ENCODE measurements at regions not wholly inside any gene's neighbourhood (a gene's known extent, or its start where the extent isn't known, plus 50 kb on each side); places are given as distances from the start of the nearest gene placed in this dataset.

- Histone ChIP-seq H3K4me1 (ENCODE audit: control insufficient read depth, extremely low read depth, insufficient read depth, low read length) (no peaks in the 10 kb centered on the region), H3K9me3 (ENCODE audit: control insufficient read depth, low read depth, low read length) (no peaks in the 10 kb centered on the region), H3K27ac (ENCODE audit: control insufficient read depth, insufficient read depth, low read length) (no peak overlapping the region), H3K9me1 (ENCODE audit: control insufficient read depth, extremely low read depth, insufficient read depth, low read length) (no peaks in the 10 kb centered on the region), H3K4me2 (ENCODE audit: control insufficient read depth, extremely low read depth, insufficient read depth, low read depth, low read length) (no peak overlapping the region), H3K27me3 (ENCODE audit: control insufficient read depth, extremely low read depth, insufficient read depth, low read length) (no peaks in the 10 kb centered on the region), H3K36me3 (ENCODE audit: control insufficient read depth in 2 of 2, extremely low read depth in 1 of 2, insufficient read depth in 2 of 2, low read length in 2 of 2) (no peaks in the 10 kb centered on the region), H3K79me2 (ENCODE audit: control insufficient read depth, insufficient read depth, low read length) (no peaks in the 10 kb centered on the region), H4K20me1 (ENCODE audit: control insufficient read depth, extremely low read depth, insufficient read depth, low read length) (no peaks in the 10 kb centered on the region), H2AFZ (ENCODE audit: control insufficient read depth, low read length) (no peak overlapping the region), H3K9ac (ENCODE audit: control insufficient read depth, extremely low read depth, insufficient read depth, low read length) (no peak overlapping the region), H3K4me3 (ENCODE audit: control insufficient read depth in 2 of 3, extremely low read depth in 1 of 3, insufficient read depth in 2 of 3, low read depth in 1 of 3, low read length in 3 of 3) (no peak overlapping the region)
- no peak for FAIRE-seq
- TF ChIP-seq CTCF (optimal IDR thresholded peaks at IDR 0.05 in 1 of 3, IDR thresholded peaks at IDR 0.05 in 1 of 3, conservative IDR thresholded peaks at IDR 0.05 in 1 of 3; ENCODE audit: extremely low read depth in 1 of 3, insufficient read depth in 2 of 3, low read length in 3 of 3): no peak
- TF ChIP-seq EZH2 (IDR thresholded peaks at IDR 0.05; ENCODE audit: low read length): no peak
- dilution Hi-C loops (cut with MboI; ENCODE audit: extremely low pct_ligation_motif_present, low sequenced_read_pairs): no loop called here
- no peak for DNase-seq (ENCODE audit: low read depth, low spot score)
These were observed 428.0 kb upstream of the TPK1 start for GRCh38 chr7:145263886-145264285.

- Histone ChIP-seq H4K20me1 (ENCODE audit: control insufficient read depth, extremely low read depth, insufficient read depth, low read length) (no peaks in the 10 kb centered on the region), H3K79me2 (ENCODE audit: control insufficient read depth, insufficient read depth, low read length) (no peaks in the 10 kb centered on the region), H2AFZ (ENCODE audit: control insufficient read depth, low read length) (no peak overlapping the region), H3K4me3 (ENCODE audit: control insufficient read depth in 2 of 3, extremely low read depth in 1 of 3, insufficient read depth in 2 of 3, low read depth in 1 of 3, low read length in 3 of 3) (no peak overlapping the region), H3K27me3 (ENCODE audit: control insufficient read depth, extremely low read depth, insufficient read depth, low read length) (no peaks in the 10 kb centered on the region), H3K9ac (ENCODE audit: control insufficient read depth, extremely low read depth, insufficient read depth, low read length) (no peak overlapping the region), H3K27ac (ENCODE audit: control insufficient read depth, insufficient read depth, low read length) (no peak overlapping the region), H3K9me3 (ENCODE audit: control insufficient read depth, low read depth, low read length) (no peaks in the 10 kb centered on the region), H3K9me1 (ENCODE audit: control insufficient read depth, extremely low read depth, insufficient read depth, low read length) (no peaks in the 10 kb centered on the region), H3K4me1 (ENCODE audit: control insufficient read depth, extremely low read depth, insufficient read depth, low read length) (no peaks in the 10 kb centered on the region), H3K4me2 (ENCODE audit: control insufficient read depth, extremely low read depth, insufficient read depth, low read depth, low read length) (no peak overlapping the region), H3K36me3 (ENCODE audit: control insufficient read depth in 2 of 2, extremely low read depth in 1 of 2, insufficient read depth in 2 of 2, low read length in 2 of 2) (no peaks in the 10 kb centered on the region)
- dilution Hi-C loops (cut with MboI; ENCODE audit: extremely low pct_ligation_motif_present, low sequenced_read_pairs): no loop called here
- TF ChIP-seq EZH2 (IDR thresholded peaks at IDR 0.05; ENCODE audit: low read length): no peak
- TF ChIP-seq CTCF (optimal IDR thresholded peaks at IDR 0.05 in 1 of 3, IDR thresholded peaks at IDR 0.05 in 1 of 3, conservative IDR thresholded peaks at IDR 0.05 in 1 of 3; ENCODE audit: extremely low read depth in 1 of 3, insufficient read depth in 2 of 3, low read length in 3 of 3): no peak
- FAIRE-seq (no peak), DNase-seq (ENCODE audit: low read depth, low spot score) (no peak)
These were observed 416.2 kb upstream of the TPK1 start for GRCh38 chr7:145252031-145252430.

All from keratinocyte (primary cell).